GM12874 (cell line): ENCODE measurements at regions not wholly inside any gene's neighbourhood (a gene's known extent, or its start where the extent isn't known, plus 50 kb on each side); places are given as distances from the start of the nearest gene placed in this dataset.

Experiments
- CTCF ChIP-seq: IDR thresholded peaks from 2 replicates; pipeline ENCODE4 v1.5.1; 2011; ENCODE audit warnings: low read depth, mild to moderate bottlenecking, control low read depth, low read length, moderate library complexity; ENCODE audit not compliant: insufficient read depth

- TF ChIP-seq CTCF: no peak
These were observed 1351.6 kb upstream of the PABPC4L start for GRCh38 chr4:135553213-135553612.

- no peak for TF ChIP-seq CTCF
These were observed 1350.5 kb upstream of the PABPC4L start for GRCh38 chr4:135552131-135552530.

- no peak for TF ChIP-seq CTCF
These were observed 1347.1 kb upstream of the PABPC4L start for GRCh38 chr4:135548711-135549110.

GRCh38 chr4:135545616-135546317 lies 1344.2 kb upstream of the PABPC4L start:
- TF ChIP-seq CTCF: no peak

GRCh38 chr4:135538698-135539097 lies 1337.1 kb upstream of the PABPC4L start:
- no peak for TF ChIP-seq CTCF

- no peak for TF ChIP-seq CTCF
These were observed 1331.5 kb upstream of the PABPC4L start for GRCh38 chr4:135533053-135533452.

GRCh38 chr4:135532132-135532531 lies 1330.5 kb upstream of the PABPC4L start:
- TF ChIP-seq CTCF: no peak
